T-helper 1 cell treated with Interleukin-12 subunit alpha and Interleukin-12 subunit beta and Interleukin-4 antibody, amounts not matched to agents 30 ng/mL and 1 ng/mL, for 36 hours (primary cell): ENCODE measurements at regions not wholly inside any gene's neighbourhood (a gene's known extent, or its start where the extent isn't known, plus 50 kb on each side); places are given as distances from the start of the nearest gene placed in this dataset.
"Not testable (repeated sequence)": the region's sequence is repeated elsewhere in the genome, so short reads cannot be mapped to it uniquely, and the experiment has no call there.

Experiments
- intact Hi-C: fragments of 100-400 bp; cut with micrococcal nuclease; formaldehyde crosslinking; loops from one replicate; pipeline ENCODE4 v1.15.1; 2024

DNA sequence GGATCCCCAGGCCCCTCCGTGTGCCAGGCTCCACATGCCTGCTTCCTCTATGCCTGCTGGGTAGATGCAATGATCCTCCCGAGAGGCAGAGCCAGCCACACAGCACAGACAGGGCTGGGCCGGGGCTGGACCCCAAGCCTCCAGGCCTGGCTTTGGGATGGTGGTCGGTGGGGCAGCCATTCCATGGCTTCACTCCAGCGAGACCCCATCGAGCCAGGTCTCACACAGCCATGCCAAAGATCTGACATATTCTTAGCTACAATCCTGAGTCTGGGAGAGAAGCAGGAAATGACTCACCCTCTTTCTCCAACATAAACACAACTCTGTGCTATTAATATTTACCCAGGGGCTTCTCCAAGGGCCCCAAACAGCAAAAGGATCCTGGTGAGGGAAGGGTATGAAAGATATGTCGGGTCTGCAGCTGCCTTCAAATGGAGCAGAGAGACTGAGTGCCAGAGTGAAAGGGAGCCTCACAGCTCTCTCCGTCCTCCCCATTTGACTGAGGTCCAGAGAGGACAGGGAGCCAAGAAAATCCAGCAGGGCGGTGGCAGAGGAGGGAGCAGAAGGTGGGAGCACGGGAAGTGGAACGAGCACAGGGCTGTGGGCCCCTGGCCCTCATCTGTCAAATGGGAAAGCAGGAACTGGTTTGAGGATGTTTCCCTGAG lies 639.5 kb downstream of the MATN1 start:
- intact Hi-C loops = loop anchor here (10.0 kb wide), 1 partner anchor 849 kb away; the partner anchor contains the start of genes MECR and PTPRU

- intact Hi-C loops = loop anchor here (10.0 kb wide), 1 partner anchor 847 kb away; the partner anchor contains the start of genes MECR and PTPRU
Observed at GRCh38 chr1:30081379-30082102, 641.8 kb downstream of the MATN1 start.

- intact Hi-C loops = not testable (repeated sequence)
Observed at GRCh38 chr1:30075916-30076315, 647.5 kb downstream of the MATN1 start.

DNA sequence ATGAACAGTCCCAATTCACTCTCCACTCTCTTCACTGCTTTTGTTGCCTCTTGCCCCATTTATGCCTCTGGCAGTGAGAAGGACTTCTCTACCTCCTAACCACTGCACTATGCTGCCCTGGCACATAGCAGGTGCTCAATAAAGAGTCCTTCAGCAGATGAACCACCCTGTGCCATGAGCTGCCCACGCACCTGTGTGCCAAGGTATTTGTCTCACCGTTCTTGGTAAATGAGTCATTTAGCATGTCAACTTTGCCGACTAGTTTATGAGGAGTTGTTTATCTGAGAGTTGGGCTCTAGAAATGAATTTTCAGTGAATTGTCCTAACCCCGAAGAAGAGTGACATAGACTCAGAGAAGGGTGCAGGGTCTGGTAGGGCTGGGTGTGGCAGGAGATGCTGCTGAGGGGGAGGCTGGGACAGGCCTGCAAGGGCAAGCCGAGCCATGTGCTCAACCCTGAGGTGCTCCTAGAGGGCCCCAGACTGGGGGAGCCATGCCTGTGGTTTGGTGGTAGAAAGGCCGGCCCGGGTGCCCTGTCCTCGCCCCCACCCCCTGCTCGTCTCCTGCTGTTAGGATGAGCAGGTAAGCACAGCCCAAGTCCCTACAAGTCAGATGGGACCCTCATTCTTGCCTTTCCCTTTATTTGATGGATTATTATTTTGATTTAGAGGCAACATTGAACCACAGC lies 654.5 kb downstream of the MATN1 start:
- intact Hi-C loops = no loop called here

GRCh38 chr1:30064547-30064946 lies 658.8 kb downstream of the MATN1 start:
- intact Hi-C loops = no loop called here

- intact Hi-C loops = no loop called here
Observed at GRCh38 chr1:30063621-30064280, 659.6 kb downstream of the MATN1 start.

DNA sequence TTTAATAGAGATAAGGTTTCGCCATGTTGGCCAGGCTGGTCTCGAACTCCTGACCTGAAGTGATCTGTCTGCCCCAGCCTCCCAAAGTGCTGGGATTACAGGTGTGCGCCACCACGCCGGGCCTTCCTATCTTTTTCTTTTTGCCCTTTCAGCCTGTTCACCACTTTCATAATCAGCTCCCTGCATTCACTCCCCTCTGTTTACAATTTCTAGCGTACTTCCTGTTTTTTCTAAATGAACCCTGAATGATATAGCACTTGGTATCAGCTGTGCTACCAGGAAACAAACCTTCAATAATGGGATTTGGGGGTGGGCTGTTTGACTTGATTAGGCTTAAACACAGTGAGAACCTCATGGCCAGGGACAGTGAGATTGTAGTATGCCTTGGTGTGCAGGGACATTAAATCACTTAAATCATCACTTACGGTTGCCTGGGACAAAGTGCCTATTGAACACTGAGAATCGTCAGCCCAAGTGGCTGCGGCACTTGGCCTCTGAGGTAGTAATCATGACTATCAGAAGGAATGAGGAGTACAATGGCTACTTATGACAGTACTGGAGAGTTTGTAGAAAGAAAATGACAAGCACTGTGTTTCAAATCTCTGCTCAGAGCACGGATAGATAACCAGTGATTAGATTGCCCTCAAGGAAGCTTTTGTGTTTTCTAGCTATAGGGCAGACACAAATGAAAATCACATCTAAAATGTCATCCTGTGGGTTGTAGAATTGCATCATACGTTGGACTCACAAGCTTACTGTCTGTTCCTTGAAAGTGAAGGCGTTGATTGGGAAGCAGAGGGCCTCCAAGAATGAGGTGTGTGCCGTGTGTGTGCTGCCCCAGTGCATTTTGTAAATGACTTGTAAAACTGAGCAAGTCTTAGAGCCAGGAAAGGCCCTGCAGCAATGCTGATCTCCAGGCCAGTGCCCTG lies 661.8 kb downstream of the MATN1 start:
- intact Hi-C loops = no loop called here

DNA sequence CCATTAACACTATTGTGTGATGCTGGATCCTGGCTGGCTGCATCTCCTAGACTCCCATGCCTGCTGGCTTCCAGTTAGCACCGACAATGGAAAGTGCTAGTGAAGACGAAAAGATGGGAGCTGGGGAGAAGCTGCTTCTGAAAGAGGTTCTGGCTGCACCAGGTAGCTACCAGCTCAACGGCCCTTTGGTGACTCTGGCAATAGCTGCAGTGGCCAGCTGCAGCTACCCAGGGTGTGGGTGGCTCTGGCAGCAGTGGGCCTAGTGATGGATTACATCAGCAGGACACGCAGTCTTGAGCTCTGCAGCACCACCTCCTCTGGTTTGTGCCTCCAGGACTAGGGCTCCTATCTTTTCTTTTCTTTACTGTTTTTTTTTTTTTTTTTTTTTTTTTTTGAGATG lies 662.6 kb downstream of the MATN1 start:
- intact Hi-C loops = no loop called here

DNA sequence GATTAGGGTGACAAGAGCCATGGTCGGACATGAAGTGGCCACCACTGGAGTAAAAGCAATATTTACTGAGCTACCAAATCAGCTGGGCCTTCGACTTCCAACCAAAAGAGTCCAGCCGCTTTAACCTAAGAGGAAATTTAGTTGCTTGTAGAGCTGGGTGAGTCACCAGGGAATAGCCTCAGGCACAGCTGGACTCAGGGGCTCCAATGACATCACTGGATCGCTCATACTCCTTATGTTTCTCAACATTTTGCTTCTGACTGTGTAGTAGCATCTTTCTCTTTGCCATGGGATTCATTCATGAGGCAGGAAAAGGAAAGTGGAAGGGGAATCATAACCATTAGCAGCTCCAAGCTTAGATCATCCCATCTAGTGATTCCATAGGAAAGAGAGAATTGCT lies 664.4 kb downstream of the MATN1 start:
- intact Hi-C loops = no loop called here

- intact Hi-C loops = no loop called here
Observed at GRCh38 chr1:30054126-30054525, 669.3 kb downstream of the MATN1 start.

DNA sequence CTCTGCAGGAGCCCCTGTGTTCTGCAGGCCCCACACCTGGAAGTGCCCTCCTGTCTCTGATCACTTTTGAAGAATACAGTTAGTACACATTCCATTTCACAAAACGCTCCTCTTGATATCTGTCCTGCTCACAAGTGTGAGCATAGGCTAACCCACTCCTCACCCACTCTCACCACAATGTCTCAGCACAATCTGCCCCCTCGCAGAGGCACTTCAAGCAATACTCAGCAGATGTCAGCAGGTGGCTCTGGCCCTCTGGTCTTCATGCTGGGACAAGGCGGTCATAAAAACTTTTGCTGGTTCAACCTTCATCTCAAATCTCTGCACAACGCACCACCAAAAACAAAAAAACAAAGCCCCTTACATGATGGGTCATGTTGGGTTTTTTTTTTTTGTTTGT lies 671.2 kb downstream of the MATN1 start:
- intact Hi-C loops = no loop called here

DNA sequence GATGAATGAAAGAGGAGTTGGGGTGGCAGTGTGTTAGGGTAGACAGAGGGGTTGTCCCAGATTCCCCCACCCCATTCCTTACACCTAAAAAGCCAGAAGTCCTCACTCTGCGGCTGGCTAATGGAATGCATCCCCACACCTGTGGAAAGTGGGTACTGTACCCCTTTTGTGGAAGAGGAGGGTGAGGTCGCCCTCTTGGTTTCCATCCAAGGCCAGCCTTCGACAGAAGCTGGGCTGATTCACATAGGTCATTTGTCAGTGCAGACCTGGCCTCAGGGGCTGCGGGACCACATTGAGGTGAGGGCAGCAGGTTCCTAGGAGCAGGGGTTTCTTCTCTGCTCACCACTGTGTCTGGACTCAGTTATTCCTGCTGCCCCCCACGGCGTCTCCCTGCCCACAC lies 671.6 kb downstream of the MATN1 start:
- intact Hi-C loops = no loop called here

- intact Hi-C loops = no loop called here
Observed at GRCh38 chr1:30049748-30050296, 673.6 kb downstream of the MATN1 start.

DNA sequence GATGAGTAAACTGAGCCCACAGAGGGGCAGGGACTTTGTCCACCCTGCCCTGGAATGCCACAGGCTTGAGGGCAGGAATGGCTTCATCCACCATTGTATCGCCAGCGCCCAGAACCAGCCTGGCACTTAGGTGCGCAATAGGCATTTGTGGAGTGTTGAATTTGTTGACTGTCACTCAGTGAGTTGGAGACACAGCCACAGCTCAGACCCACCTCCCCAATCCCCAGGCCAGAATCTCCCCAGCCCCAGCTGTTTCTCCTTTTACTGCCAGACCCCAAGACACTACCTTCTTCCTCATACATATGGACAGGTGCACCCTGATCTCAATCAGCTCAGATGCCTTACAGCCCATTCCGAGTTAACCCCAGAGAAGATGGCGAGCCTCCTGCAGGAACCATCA lies 674.5 kb downstream of the MATN1 start:
- intact Hi-C loops = no loop called here

GRCh38 chr1:30047576-30047975 lies 675.8 kb downstream of the MATN1 start:
- intact Hi-C loops = no loop called here

GRCh38 chr1:30046751-30047150 lies 676.6 kb downstream of the MATN1 start:
- intact Hi-C loops = no loop called here

DNA sequence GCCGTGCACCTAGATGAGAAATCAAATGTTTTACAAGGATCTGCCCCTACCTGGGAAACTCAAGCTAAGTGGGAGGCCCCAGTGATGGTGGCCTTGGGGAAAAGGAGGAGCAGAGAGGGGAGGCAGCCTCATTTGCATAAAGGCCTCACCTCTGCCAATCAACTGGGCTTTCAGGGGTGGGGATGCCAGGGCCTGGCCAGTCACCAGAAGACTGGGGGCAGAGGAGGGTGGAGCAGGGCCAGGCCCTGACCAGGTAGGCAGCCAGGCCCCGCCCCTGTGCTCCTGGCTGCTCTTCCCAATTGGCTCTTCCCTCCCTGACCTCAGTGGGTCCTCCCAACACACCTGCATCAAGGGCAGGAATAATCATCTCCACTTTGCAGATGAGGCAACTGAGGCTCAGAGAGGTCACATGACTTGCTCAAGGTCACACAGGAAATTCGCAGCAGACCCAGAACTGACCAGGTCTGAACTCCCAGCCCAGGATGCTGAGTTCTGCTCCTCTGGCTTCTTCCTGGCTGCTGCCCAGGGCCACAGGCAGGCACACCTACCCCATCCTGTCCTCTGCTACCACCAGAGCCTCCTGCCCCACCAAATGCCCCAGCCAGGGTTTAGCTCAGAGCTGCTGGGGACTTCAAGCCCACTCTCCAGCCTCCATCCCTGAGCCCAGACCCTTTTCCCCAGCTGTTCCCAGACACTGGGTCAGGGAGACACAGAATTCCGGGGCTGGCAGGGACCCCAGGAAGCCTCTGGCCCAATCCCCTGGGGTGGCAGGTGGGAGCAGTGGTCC lies 677.9 kb downstream of the MATN1 start:
- intact Hi-C loops = no loop called here

DNA sequence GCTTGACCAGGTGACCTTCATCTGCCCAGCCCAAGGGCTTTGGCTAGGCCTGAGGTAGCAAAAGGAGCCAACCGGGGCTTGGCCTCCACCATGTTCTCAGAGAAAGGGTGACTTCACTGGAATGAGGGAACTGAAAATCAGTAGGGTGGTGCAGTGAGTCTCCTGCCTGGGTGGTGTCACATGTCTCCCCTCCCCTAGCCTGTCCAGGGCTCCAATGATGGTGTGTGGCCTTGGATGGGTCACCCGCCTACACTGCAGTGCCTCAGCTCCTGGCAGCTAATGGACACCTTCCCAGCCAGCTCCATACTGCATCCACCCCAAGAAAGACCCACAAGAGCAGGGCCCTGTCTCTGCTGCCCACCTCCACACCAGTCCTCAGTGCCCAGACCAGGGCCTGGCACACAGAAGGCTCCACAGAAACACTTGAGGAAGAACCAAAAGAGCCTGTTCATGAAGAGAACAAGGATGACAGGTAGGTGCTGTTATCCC lies 678.7 kb downstream of the MATN1 start:
- intact Hi-C loops = no loop called here

GRCh38 chr1:30043731-30044408 lies 679.5 kb downstream of the MATN1 start:
- intact Hi-C loops = no loop called here
